ENCODE measurements at regions not wholly inside any gene's neighbourhood (a gene's known extent, or its start where the extent isn't known, plus 50 kb on each side); places are given as distances from the start of the nearest gene placed in this dataset.

- Mint-ChIP-seq H3K4me1 (no peaks in the 10 kb centered on the region), H3K27me3 (ENCODE audit: low read depth in 3 of 3) (no peaks in the 10 kb centered on the region), H3K36me3 (no peaks in the 10 kb centered on the region), H3K9me3 (peaks cover 0 to 20% (median 4%) of the 10 kb centered on the region in 7 donors), H3K27ac (no peak overlapping the region), H3K4me3 (no peak overlapping the region)
- WGBS (ENCODE audit: insufficient coverage), result 78% methylated on average over 8 of the region's 12 CpGs
- no peak for TF ChIP-seq CTCF (IDR thresholded peaks at IDR 0.05)
- no peak overlapping the region for H3K4me3 ChIP-seq (replicated peaks in 1 of 3; ENCODE audit: low read depth in 2 of 3, low read length in 3 of 3)
- no peak overlapping the region for H3K4me2 ChIP-seq (replicated peaks; ENCODE audit: extremely low read depth, low read length, poor library complexity, severe bottlenecking)
- no peaks in the 10 kb centered on the region for H3K36me3 ChIP-seq (replicated peaks in 1 of 2; ENCODE audit: control insufficient read depth in 1 of 2, insufficient read depth in 2 of 2, low read length in 2 of 2)
- H3K4me1 ChIP-seq (ENCODE audit: control insufficient read depth in 1 of 2, insufficient read depth in 2 of 2, low read length in 2 of 2), result no peaks in the 10 kb centered on the region
- H3K27me3 ChIP-seq (ENCODE audit: control insufficient read depth in 2 of 2, insufficient read depth in 2 of 2, low read length in 2 of 2), result no peaks in the 10 kb centered on the region
- intact Hi-C loops (cut with micrococcal nuclease), result no loop called here
- no peak overlapping the region for H3K9ac ChIP-seq (ENCODE audit: insufficient read depth, low read length, poor library complexity, severe bottlenecking)
- H3K79me2 ChIP-seq (ENCODE audit: insufficient read depth, low read length), result no peaks in the 10 kb centered on the region
- DNase-seq, result no peak
- no peaks in the 10 kb centered on the region for H4K20me1 ChIP-seq (ENCODE audit: insufficient read depth, low read length)
- H3K27ac ChIP-seq (ENCODE audit: low read depth in 1 of 2, low read length in 2 of 2), result no peak overlapping the region
- H2AFZ ChIP-seq (ENCODE audit: insufficient read depth, low read depth, low read length, poor library complexity, severe bottlenecking), result no peak overlapping the region
- peaks cover 7 to 14% of the 10 kb centered on the region in 2 donors for H3K9me3 ChIP-seq (replicated peaks in 1 of 2; ENCODE audit: control insufficient read depth in 1 of 2, insufficient read depth in 1 of 2, low read length in 2 of 2)
These were observed 54.7 kb upstream of the IRX2 start for GRCh38 chr5:2806176-2806575.

DNA sequence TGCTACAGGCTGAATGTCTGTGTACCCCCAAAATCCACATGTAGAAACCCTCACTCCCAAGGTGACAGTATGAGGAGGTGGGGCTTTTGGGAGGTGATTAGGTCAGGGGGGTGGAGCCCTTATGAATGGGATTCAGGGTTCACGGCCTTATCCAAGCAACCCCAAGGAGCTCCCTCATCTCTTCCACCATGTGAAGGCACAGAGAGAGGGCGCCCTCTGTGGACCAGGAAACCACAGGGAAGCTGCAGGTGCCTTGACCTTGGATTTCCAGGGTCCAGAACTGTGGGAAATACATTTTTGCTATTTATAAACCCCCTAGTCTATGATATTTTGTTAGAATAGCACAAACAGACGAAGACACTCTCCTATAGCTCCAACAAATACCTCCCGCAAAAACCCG, 53.6 kb upstream of the IRX2 start:
- no peak for DNase-seq
- Mint-ChIP-seq H3K4me3 (no peak overlapping the region), H3K27ac (no peak overlapping the region), H3K4me1 (no peaks in the 10 kb centered on the region), H3K36me3 (no peaks in the 10 kb centered on the region), H3K9me3 (peaks cover 0 to 20% (median 4%) of the 10 kb centered on the region in 7 donors), H3K27me3 (ENCODE audit: low read depth in 3 of 3) (no peaks in the 10 kb centered on the region)
- H3K27me3 ChIP-seq (ENCODE audit: control insufficient read depth in 2 of 2, insufficient read depth in 2 of 2, low read length in 2 of 2), result no peaks in the 10 kb centered on the region
- H3K9me3 ChIP-seq (replicated peaks in 1 of 2; ENCODE audit: control insufficient read depth in 1 of 2, insufficient read depth in 1 of 2, low read length in 2 of 2), result peaks cover 7 to 14% of the 10 kb centered on the region in 2 donors
- no peak overlapping the region for H3K4me3 ChIP-seq (replicated peaks in 1 of 3; ENCODE audit: low read depth in 2 of 3, low read length in 3 of 3)
- no peak overlapping the region for H3K27ac ChIP-seq (ENCODE audit: low read depth in 1 of 2, low read length in 2 of 2)
- intact Hi-C loops (cut with micrococcal nuclease), result no loop called here
- H2AFZ ChIP-seq (ENCODE audit: insufficient read depth, low read depth, low read length, poor library complexity, severe bottlenecking), result no peak overlapping the region
- no peak overlapping the region for H3K9ac ChIP-seq (ENCODE audit: insufficient read depth, low read length, poor library complexity, severe bottlenecking)
- no peak for TF ChIP-seq CTCF (IDR thresholded peaks at IDR 0.05)
- no CpG with 5 or more reads among the region's 5 CpGs for WGBS (ENCODE audit: insufficient coverage)
- no peaks in the 10 kb centered on the region for H3K79me2 ChIP-seq (ENCODE audit: insufficient read depth, low read length)
- H3K36me3 ChIP-seq (replicated peaks in 1 of 2; ENCODE audit: control insufficient read depth in 1 of 2, insufficient read depth in 2 of 2, low read length in 2 of 2), result no peaks in the 10 kb centered on the region
- no peak overlapping the region for H3K4me2 ChIP-seq (replicated peaks; ENCODE audit: extremely low read depth, low read length, poor library complexity, severe bottlenecking)
- H4K20me1 ChIP-seq (ENCODE audit: insufficient read depth, low read length), result no peaks in the 10 kb centered on the region
- H3K4me1 ChIP-seq (ENCODE audit: control insufficient read depth in 1 of 2, insufficient read depth in 2 of 2, low read length in 2 of 2), result no peaks in the 10 kb centered on the region
